Inferior parietal cortex (tissue), 1 donor: ENCODE measurements at regions not wholly inside any gene's neighbourhood (a gene's known extent, or its start where the extent isn't known, plus 50 kb on each side); places are given as distances from the start of the nearest gene placed in this dataset.

Experiments
- DNase-seq: peaks from one replicate; pipeline ENCODE4 v3.0.0-alpha.2; 2016; ENCODE audit errors: extremely low spot score

DNA sequence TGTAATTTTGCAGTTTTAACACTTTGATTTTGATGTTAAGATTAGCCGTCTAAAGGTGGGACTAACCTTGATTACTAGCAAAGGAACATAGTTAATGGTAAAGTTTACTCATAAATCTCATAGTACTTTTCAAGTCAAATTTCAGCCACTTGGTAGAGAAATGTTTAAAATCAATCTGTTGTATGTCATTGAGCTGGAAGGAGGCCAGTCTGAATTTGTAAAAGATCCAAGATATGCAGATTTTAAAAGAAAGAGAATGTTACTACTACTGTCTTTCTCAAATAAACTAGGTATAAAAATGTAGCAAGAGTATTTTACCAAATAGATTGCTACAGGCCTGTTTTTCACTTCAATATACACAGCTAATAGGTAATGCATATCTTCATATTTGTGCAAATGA, 600.8 kb upstream of the SEL1L start:
- DNase-seq = peak; percentile 19

DNA sequence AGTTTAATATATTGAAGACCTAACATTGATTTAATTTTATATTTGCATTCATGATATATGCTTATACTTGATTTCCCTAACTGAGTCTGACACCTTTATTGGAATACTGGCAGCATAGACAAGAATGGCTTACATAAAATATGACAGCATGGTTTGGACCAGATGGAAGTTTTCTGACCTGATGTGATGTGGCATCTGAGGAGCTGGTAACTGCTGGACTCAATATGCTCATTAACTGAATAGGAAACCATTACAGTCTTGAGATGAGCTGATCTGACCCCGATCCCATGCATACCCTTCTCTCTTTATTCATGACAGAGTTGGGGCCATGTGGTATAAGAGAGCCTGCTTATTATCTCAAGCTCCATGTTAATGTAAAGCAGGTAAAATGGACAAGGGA, 604.8 kb upstream of the SEL1L start:
- no peak for DNase-seq

DNA sequence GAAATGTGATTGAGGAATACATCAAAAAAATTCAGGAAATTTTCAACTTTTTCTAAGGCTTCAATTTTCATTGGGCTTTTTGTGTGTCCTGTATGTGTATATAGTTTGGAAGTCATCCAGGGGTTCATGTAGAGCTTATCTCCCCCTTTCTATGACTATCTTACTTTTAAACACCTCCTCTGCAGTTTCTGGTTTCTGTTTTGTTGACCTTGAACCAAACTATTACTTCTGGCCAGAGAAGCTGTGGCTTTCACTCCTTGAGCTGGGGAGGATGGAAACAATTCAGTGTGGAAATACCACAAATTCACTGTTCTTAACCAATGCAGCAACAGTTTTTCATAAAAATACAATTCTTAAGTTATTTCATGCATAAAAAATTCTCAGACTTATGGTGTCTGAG, 613.2 kb upstream of the SEL1L start:
- DNase-seq = no peak

DNA sequence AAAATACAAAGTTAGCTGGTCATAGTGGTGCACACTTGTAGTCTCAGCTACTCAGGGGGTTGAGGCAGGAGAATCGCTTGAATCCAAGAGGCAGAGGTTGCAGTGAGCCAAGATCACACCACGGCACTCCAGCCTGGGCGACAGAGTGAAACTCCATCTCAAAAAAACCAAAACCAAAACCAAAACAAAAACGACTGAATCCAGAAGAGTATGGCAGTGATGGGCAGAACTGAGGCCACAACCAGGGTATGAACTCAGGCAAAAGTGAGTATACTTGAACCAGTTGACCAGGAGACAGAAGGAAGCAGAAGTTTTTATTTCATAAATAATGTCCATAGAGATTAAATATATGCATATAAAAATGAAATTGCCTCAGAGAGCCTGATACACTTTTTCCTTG, 620.0 kb upstream of the SEL1L start:
- no peak for DNase-seq

DNA sequence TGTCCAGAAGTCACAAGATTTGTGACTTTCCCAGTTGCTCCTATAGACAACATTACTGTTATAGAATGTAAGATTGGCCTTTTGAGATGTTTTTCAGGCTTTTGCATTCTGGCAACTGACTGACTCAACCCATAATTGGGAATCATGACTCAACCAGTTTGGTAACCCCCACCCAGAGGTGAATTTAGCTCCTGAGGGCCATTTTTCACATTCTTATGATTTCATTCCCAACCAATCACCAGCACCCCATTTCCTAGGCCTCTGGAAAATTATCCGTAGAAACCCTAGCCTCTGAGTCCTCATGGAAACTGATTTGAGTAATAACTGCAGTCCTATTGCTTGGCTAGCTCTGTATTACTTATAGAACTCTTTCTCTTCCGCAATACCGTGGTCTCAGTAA, 626.0 kb upstream of the SEL1L start:
- DNase-seq = no peak

DNA sequence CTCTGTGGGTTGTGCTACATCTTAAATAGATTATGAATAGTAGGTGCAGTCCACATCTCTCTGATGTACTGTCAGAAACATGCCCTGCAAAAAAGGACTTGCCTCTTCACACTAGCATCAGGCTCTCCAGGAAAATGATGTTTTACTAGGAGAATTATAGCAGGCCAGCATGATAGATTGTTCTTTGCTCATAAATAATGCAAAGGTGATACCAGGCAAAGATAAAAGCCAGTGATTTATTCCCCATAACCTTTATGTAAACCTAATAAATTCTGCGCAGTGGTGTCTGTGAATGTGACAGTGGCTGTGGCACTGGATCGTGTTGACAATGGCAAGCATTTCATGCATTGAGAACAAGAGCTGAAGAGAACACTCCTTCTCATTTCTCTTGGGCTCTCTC, 646.5 kb upstream of the SEL1L start:
- DNase-seq = no peak

DNA sequence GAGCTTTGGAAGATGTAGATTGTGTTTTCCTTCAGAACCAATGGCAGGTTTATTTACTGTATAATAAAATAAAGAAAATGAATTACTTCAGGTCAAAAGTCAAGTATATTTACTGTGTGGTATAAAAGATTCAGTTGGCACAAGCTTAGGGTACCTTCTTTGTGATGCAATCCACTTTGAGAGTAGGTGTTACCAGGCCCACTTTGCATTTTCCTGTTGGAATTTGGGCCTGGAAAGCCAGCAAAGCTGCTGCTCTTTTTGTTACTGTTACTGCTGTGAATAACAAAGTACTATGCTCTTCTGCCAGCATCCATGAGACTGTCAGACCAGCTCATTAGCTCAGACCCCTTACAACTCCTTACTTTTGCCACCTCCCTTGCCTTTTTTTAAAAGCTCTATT, 649.0 kb upstream of the SEL1L start:
- DNase-seq = no peak

DNA sequence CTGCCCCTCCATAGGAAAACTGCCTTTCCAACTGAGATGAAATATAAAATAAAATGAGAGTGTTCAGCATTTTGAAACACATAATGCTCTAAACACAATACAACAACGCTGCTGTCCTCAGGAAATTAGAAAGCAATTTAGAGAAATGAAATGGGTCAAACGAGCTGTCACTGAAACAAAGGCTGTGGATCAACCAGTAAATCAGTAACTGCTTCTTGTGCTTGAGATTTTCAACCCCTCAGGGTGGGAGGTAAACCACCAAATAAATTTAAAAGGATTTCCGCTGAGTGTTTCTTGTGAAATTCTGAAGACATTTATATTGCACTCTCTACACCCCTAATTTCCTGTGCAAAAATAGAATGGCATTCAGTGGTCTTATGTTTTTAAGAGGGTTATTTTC, 657.1 kb upstream of the SEL1L start:
- DNase-seq = no peak

DNA sequence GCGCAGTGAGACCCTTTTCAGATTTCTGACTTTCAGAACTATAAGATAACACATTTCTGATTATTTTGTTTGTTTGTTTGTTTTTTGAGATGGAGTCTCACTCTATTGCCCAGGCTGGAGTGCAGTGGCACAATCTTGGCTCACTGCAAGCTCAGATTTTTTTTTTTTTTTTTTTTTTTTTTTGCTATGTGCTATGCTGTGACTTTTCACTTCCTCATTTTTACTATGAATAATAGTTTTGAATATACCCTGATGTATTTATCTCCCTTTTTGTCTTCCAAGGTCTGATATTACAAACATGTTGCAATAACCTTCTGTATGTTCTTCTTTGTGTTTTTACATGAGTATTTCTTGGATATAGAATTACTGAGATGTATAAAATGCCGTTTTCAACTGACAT, 658.7 kb upstream of the SEL1L start:
- DNase-seq = no peak

DNA sequence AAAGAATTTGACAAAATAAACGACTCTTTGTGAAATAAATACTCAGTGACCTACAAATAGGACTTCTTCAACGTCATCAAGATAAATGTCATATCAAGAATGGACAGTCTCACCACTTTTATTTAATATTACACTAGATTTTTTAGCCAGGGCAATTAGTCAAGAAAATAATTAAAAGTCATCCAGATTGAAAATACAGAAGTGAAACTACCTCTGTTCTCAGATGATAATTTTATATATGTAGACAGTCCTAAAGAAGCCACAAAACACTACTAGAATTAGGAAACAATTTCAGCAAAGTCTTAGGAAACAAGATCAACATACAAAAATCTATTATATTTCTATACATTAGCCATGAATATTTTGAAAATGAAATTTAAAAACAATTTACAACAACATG, 689.6 kb upstream of the SEL1L start:
- no peak for DNase-seq

DNA sequence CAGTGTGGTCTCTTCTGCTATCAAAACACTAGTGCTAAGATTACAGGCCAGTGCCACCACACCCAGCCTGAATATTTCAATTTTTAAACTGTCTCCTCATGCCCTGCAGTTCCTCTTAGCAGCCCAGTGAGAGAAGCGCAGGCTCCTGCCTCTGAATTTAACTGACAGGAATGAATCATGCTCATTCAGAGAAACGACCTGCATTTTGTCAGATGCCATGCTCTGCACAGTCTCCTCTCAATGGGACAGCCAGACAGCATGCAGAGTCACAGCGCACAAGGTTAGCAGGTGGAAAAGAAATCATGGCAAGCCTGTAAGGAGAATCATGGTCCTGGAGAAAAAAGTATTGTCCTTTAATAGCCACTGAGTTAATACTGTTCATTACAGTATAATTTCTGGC, 691.0 kb upstream of the SEL1L start:
- DNase-seq = no peak

DNA sequence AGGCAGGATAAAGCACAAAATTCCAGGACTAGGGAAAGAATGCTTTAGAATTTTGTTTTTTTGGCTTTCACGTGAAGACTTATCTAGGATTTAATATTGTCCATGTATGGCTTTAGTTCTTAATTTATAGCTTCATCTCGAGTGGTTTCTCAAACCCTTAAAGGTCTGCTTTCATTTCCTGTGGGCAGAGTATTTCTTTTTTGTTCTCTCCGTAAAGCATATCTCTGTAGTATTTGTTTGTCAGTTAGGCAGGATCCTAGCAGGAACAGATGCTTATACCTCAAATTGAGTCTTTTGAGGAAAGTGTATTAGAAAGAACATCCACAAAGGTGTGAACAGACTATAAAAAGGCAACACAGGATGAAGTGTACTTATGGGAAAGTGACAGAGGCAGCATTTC, 697.1 kb upstream of the SEL1L start:
- peak; percentile 30 for DNase-seq

DNA sequence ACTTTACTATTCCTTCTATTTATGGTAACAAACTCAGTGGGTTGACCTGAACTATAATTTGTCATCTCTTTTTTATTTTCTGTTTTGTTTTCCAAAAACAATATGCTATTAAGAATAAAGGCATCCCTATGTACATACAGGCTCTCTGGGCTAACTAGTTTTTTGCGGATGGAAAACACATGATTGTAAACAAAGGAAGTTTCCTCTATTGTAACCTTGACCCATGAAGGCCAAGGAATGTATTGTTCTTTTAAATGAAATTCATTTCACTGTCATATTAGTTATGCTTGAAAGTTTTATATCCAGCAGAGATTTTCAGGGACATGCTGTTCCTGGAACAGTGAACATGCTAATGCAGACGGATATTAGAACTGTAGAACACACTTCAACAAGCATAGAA, 705.0 kb upstream of the SEL1L start:
- DNase-seq = no peak

DNA sequence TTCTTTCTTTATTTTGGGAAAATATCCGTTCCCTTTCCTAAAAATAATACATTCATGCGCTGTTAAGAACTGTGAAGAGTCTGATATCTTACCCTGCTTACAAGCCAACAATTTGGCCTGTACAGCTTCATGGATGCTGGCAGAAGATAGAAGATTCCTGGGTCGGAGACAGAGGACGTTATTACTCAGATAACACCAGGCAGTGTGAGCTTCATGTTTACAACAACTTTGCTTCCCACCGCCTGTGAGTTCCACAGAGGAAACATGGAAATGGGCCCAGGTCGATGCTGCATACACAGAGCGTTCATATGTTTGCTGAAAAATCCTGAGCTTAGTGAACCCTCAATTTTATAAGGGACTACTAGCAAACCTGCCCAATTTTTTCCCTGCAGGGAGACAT, 705.6 kb upstream of the SEL1L start:
- no peak for DNase-seq

DNA sequence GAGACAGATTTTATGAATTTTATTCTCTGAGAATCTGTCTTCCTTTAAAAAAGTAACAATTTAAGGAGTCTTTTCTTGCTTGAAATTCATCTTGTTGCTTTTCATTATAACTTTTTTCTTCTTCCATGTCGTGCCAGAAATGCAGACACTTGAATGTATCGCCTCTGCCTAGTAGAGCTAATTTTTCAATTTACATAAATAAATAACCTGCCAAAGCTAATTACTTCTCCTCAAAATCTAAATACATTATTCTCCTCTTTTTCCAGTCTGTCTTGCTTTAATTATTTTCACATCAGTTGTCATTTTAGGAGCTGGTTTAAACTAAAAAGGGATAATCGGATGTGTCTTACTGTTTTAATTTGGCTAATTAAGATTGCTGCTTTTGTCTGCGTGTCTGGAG, 711.1 kb upstream of the SEL1L start:
- DNase-seq = no peak

DNA sequence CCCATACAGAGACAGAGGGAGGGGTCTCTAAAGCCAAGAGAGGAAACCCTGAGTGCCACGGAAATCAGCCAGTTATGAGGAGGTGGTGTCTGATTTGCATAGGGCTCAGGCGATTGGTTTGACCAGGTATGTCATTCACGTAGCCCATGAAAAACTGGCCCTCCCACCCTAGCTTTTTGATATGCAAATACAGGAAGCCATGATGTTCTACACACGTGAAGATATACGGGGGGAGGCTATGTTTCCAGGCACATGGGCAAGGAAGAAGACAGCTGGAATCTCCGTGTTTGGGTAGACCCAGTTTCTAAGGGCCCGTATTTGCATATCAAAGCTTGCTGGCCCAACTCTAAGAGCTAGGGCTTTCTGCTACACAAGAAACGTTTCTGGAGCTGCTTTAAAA, 717.8 kb upstream of the SEL1L start:
- no peak for DNase-seq

DNA sequence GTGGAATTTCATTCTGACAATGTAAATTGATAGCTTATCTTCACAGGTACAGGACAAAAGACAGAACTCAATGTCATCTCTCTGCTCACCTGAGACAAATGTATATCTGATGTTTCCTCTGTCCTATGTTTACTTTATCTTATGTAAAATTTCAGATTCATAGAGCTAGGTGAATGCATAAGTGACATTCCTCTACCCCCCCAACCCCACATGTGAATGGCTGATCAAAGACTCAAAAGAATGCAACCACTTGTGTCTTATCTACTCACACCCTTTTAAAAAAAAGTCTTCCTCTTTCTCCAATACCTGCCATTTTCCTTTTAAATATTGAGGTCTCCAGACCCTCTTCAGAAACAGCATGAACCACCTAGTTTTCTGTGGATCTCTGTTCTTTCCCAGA, 736.6 kb upstream of the SEL1L start:
- no peak for DNase-seq

DNA sequence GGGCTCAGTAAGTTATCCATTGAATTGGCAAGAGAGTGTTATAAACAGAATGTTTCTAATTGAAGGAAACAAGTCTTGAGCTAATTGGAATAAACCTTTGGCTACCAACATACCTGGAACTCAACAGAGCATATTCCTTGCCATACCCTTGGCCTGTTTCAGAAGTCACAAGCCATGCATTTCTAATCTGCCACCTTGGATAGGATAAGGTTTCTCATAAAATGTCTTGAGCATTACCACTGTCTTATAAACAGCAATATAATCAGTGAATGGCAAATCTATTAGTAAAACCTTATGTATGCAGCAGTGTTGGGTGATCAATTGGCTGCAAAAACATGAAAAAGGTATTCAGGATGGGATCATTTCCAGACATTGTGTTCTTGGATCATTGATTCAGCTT, 765.2 kb upstream of the SEL1L start:
- DNase-seq = no peak

DNA sequence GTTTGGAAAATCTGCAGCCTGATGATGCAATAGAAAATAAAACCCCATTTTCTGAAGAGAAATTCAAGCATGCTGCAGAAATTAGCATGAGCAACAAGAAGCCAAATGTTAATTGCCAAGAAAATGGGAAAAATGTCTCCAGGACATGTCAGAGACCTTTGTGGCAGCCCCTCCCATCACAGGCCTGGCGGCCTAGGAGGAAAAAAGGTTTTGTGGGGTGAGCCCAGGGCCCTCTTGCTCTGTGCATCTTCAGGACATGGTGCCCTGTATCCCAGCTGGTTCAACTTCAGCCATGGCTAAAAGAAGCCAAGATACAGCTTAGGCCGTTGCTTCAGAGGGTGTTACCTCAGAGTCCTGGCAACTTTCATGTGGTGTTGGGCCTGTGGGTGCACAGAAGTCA, 775.5 kb upstream of the SEL1L start:
- no peak for DNase-seq

DNA sequence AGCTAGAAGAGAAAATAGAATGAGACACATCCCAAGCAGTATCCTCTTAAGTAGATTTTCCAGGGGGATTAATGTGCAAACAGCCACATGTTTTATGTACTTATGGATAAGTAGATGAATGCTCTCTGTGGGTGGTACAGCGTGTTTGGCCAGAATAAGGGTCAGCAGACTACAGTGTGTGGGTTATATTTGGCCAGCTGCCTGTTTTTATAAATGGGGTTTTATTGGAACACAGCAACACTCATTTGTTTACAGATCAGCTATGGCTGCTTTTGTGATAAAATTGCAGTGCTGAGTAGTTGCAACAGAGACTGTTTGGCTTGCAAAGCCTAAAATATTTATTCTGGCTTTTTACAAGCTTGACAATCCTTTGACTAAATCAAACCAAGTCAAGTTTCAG, 780.2 kb upstream of the SEL1L start:
- no peak for DNase-seq

DNA sequence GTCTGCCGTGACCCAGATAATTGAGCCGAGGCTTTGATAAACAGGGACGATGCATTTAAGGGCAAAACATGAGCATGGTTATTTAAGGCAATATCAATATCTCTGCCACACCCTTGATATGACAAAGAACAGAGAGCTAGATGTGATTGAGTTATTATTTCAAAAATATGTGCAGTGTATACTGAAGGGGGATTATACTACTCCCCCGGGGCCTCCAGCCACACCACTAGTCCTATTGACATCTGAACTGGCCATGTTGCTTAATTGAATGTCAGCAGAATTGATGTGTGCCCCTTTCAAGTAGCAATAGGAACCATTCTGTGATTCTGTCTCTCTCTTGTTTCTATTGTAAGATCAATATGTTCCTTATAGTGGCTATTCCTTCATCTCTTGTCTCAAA, 794.8 kb upstream of the SEL1L start:
- no peak for DNase-seq

DNA sequence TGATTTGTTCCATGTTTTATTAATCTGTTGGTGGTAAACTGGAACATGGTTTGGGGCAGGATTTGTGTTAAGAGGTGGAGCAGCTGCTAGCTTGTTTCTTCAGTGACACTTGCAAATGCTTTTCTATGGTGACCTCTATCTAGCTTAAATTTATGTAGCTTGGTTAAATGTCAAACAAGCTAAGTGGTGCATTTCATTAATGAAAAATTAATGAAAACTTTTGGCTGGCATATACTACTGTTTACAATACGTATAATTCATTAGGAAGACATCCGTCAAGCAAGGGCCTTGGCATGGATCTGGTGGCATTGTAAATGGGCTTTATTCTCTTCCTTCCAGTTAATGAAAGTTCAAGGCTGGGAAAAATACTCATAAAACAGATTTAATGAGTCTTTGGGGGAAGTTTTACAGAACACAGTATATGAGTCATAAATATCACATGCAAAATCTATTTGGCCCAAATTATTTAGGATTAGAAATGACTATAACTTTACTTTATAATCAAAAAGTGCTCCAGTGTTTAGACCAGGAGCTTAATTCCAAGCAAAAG, 807.7 kb upstream of the SEL1L start:
- no peak for DNase-seq

DNA sequence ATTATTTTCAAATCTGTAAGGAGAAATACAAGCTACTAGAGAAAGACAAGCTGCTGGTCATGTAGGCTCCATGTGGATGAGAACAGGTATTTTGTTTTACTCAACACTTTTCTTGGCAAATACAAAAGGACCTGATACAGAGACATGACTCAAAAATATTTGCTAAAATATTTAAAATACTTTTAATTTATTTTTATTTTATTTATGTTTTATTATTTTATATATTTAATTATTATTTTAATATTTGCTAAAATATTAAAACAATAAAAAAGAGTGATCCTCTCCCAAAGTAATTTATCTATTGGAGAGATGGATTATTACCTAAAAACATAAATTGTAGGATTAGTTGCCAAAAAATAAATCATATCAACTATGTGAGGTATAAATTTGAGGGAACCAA, 808.9 kb upstream of the SEL1L start:
- no peak for DNase-seq

DNA sequence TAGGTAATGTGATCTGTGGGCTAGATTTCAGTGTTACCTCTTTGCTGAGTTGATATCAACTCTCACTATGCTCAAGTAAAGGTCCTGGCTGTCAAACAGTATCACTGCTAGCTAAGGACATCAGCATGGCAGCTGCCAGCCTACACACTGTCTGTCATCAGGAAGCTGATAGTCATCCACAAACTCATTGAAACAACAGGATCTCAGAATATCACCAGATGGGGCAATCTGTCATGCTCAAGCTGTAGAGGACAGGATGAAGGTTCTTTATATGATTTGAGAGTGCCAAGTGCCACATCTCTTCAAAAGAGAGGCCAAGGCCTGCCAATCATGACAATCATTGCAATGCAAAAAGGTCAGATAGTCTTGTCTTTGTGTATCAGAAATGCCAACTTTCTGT, 811.5 kb upstream of the SEL1L start:
- no peak for DNase-seq

DNA sequence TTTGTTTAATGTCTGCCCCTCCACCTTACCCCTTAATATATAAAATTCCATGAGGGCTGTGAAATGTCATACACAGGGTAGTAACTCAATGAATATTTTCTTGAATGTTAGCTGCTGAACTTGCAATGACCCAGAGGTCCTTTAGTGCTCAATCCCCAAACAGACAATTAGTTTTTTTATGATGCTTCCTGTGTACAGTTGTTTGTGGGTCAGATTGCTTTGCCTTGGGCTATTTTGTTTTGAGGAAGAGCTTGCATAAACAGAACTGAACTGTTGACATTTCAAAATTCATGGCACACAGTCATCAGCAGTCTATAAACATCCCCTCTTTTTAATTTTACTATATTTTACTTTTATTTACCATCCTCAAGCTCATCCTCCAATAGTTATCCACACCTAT, 820.5 kb upstream of the SEL1L start:
- no peak for DNase-seq
